HepG2 (cell line): ENCODE measurements at regions not wholly inside any gene's neighbourhood (a gene's known extent, or its start where the extent isn't known, plus 50 kb on each side); places are given as distances from the start of the nearest gene placed in this dataset.

Experiments used
- ATAC-seq: fragments of 200-7000 bp; cut with Tn5 transposase; 3 replicates; pipeline ENCODE4 v1.9.1; 2020; ENCODE audit warnings: mild to moderate bottlenecking, moderate library complexity
- BruUV-seq: library from RNA; stranded (reverse); fragments of 400-500 nt; replicated peaks from 2 replicates; lab custom pipeline; 2021; lab: Mats Ljungman, UMichigan
- CTCF ChIA-PET: fragments of 300-600 bp; formaldehyde crosslinking; extraction: SDS; loops from one replicate; lab custom pipeline; 2021; ENCODE audit warnings: low total read pairs, inconsistent platforms, low intra/inter-chr PET ratio; lab: Yijun Ruan, JAX
- POLR2A ChIA-PET: fragments of 350-600 bp; sonication (Branson Sonifier 250); formaldehyde crosslinking; loops from one replicate; lab custom pipeline; 2020; ENCODE audit warnings: antibody characterized with exemption, inconsistent platforms; lab: Yijun Ruan, JAX
- DNase-seq: peaks from one replicate; pipeline ENCODE4 v3.0.0-alpha.2; 2015; ENCODE audit warnings: low spot score
- FAIRE-seq: peaks from 3 replicates; lab custom pipeline; 2011; peaks lifted over from hg19 to GRCh38; lab: Jason Lieb, UNC
- H2AFZ ChIP-seq: one replicate; pipeline ENCODE4 v1.6.1; 2011; ENCODE audit warnings: low read length, inconsistent platforms
- H3K27ac ChIP-seq: fragments of 300-600 bp; 3 replicates; pipeline ENCODE4 v1.8.0; 2011; ENCODE audit warnings: mixed run types, mild to moderate bottlenecking, mixed read lengths, low read length, inconsistent platforms; ENCODE audit not compliant: insufficient read depth; ENCODE audit errors: extremely low read length
- H3K27me3 ChIP-seq, 2 experiments: fragments of 200-600 bp in 1 of 2; 2 replicates in 1 of 2; 3 replicates in 1 of 2; pipeline versions ENCODE4 v1.6.0 to v1.8.0; 2011; ENCODE audit warnings: low read length in 2 of 2, mild to moderate bottlenecking in 2 of 2, moderate library complexity in 2 of 2, inconsistent platforms in 1 of 2; ENCODE audit not compliant: insufficient read depth in 2 of 2, control insufficient read depth in 1 of 2
- H3K36me3 ChIP-seq, 2 experiments: fragments of 200-600 bp in 1 of 2; replicated peaks in 1 of 2; 2 replicates in 1 of 2; 3 replicates in 1 of 2; pipeline versions ENCODE4 v1.5.1 to v1.8.0; 2011; ENCODE audit warnings: low read length in 2 of 2, inconsistent platforms in 1 of 2; ENCODE audit not compliant: insufficient read depth in 2 of 2, control insufficient read depth in 1 of 2
- H3K4me1 ChIP-seq: 2 replicates; pipeline ENCODE4 v1.5.1; 2012; ENCODE audit warnings: low read length, inconsistent platforms; ENCODE audit not compliant: insufficient read depth
- H3K4me2 ChIP-seq: 2 replicates; pipeline ENCODE4 v1.6.0; 2011; ENCODE audit warnings: low read depth, low read length, inconsistent platforms
- H3K4me3 ChIP-seq, 3 experiments: fragments of 200-600 bp in 1 of 3; sonication (generic), shearing (Covaris generic) in 1 of 3; replicated peaks in 1 of 3; 2 replicates each; pipeline ENCODE4 v1.5.1; 2011 to 2016; ENCODE audit warnings: low read length in 3 of 3, inconsistent platforms in 2 of 3, low read depth in 2 of 3, mild to moderate bottlenecking in 2 of 3, control low read depth in 1 of 3, mixed read lengths in 1 of 3; ENCODE audit not compliant: insufficient read depth in 1 of 3
- H3K79me2 ChIP-seq: one replicate; pipeline ENCODE4 v1.6.1; 2011; ENCODE audit warnings: low read length, inconsistent platforms; ENCODE audit not compliant: insufficient read depth
- H3K9ac ChIP-seq: 2 replicates; pipeline ENCODE4 v1.6.0; 2011; ENCODE audit warnings: mild to moderate bottlenecking, low read depth, low read length, inconsistent platforms; ENCODE audit not compliant: insufficient read depth
- H3K9me3 ChIP-seq: 2 replicates; pipeline ENCODE4 v1.5.1; 2012; ENCODE audit warnings: mild to moderate bottlenecking, low read length
- H4K20me1 ChIP-seq: 2 replicates; pipeline ENCODE4 v1.6.0; 2011; ENCODE audit warnings: inconsistent platforms, mild to moderate bottlenecking, low read length, moderate library complexity; ENCODE audit not compliant: insufficient read depth
- HDAC1 ChIP-seq: sonication (generic); formaldehyde crosslinking; IDR thresholded peaks from 2 replicates; pipeline ENCODE4 v1.5.1; 2020; ENCODE audit warnings: mild to moderate bottlenecking, missing genetic modification reagents
- RXRB ChIP-seq: IDR thresholded peaks from 2 replicates; pipeline ENCODE4 v1.6.1; 2016; ENCODE audit warnings: borderline replicate concordance, missing genetic modification reagents, missing compliant biosample characterization
- ZNF558 ChIP-seq: sonication (generic); formaldehyde crosslinking; IDR thresholded peaks from 2 replicates; pipeline ENCODE4 v1.9.0; 2022; ENCODE audit warnings: mild to moderate bottlenecking, missing genetic modification reagents, borderline replicate concordance
- ZNF850 ChIP-seq: sonication (generic); formaldehyde crosslinking; conservative IDR thresholded peaks from 2 replicates; pipeline ENCODE4 v1.9.0; 2021; ENCODE audit warnings: mild to moderate bottlenecking, missing genetic modification reagents
- WGBS: methylation state at CpG from one replicate; pipeline ENCODE4 v1.1.6; 2017; ENCODE audit warnings: low lambda C conversion rate; 5-methylcytosine and 5-hydroxymethylcytosine counted together
- in situ Hi-C: cut with HindIII; loops from 2 replicates; pipeline ENCODE4 v1.10.0; 2017; ENCODE audit warnings: low pct_unique_long_range_greater_than_20kb; ENCODE audit not compliant: extremely low pct_ligation_motif_present
- intact Hi-C: fragments of 100-400 bp; cut with micrococcal nuclease; formaldehyde crosslinking; loops from one replicate; pipeline ENCODE4 v1.10.0; 2022; ENCODE audit not compliant: unreplicated experiment
- TF ChIP-seq, protein P1 (sequence below): sonication (generic); formaldehyde crosslinking; IDR thresholded peaks from 2 replicates; pipeline ENCODE4 v1.4.0; 2020; ENCODE audit warnings: mild to moderate bottlenecking, missing genetic modification reagents
- TF ChIP-seq, protein P2 (sequence below): IDR thresholded peaks from 2 replicates; pipeline ENCODE4 v1.6.1; 2016; ENCODE audit warnings: missing compliant biosample characterization, missing genetic modification reagents, borderline replicate concordance
- TF ChIP-seq, protein P3 (sequence below): IDR thresholded peaks from 2 replicates; pipeline ENCODE4 v1.6.1; 2016; ENCODE audit warnings: mild to moderate bottlenecking, missing biosample characterization, missing genetic modification reagents
- TF ChIP-seq, protein P4 (sequence below): sonication (generic); formaldehyde crosslinking; IDR thresholded peaks from 2 replicates; pipeline ENCODE4 v1.8.1; 2023; ENCODE audit warnings: missing genetic modification reagents, mild to moderate bottlenecking, borderline replicate concordance
- TF ChIP-seq, protein P5 (sequence below): sonication (generic); formaldehyde crosslinking; IDR thresholded peaks from 2 replicates; pipeline ENCODE4 v1.4.0; 2020; ENCODE audit warnings: missing genetic modification reagents, mild to moderate bottlenecking, borderline replicate concordance

DNA sequence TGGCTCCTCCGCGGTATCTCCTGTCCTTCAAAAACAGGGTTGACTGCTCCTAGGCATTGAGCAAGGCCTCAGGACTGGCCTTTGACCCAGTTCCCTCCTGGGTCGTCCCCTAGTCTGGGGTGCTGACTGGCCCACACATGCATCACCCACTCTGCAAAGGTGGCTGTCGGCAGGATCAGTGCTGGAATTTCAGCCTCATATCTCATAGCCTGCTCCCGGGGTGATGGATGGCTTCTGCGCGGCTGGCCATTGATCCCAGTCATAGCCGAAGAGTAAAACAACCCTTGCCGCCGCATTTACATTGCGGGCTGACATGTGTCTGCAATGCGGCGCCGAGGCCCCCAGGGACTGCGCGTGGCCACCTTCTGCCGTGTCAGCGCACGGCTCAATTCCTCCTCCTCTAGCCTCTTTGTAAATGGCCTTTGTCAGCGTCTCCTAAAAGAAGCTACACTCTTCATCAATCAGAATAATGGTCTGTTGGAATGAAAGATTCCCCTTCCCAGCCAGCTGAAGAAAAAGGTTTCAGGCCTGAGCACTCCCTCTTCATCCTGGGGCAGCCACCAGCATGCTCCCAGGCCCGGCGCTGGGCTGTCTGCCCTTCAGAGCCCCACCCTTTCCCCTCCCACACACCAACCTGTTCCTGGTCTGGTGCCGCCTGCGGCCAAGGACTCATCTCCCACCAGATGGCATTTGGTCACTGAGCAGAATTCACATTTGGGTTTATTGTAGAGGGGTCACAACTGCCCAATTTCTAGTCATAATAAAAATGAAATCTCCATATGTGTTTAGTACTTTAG, 159.0 kb downstream of the PJA2 start:
- Histone ChIP-seq H3K27ac (no peak overlapping the region), H2AFZ (no peak overlapping the region), H3K4me2 (no peak overlapping the region), H3K9ac (no peak overlapping the region)
- ATAC-seq: peak; percentile 47; the same call in 2 of the 3 replicates
- CTCF ChIA-PET: no interaction called here
- TF ChIP-seq, protein P1, sequence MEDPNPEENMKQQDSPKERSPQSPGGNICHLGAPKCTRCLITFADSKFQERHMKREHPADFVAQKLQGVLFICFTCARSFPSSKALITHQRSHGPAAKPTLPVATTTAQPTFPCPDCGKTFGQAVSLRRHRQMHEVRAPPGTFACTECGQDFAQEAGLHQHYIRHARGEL: no peak
- TF ChIP-seq, protein P2, sequence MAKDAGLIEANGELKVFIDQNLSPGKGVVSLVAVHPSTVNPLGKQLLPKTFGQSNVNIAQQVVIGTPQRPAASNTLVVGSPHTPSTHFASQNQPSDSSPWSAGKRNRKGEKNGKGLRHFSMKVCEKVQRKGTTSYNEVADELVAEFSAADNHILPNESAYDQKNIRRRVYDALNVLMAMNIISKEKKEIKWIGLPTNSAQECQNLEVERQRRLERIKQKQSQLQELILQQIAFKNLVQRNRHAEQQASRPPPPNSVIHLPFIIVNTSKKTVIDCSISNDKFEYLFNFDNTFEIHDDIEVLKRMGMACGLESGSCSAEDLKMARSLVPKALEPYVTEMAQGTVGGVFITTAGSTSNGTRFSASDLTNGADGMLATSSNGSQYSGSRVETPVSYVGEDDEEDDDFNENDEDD (CRISPR knock-in tag): no peak
- TF ChIP-seq, all 625 proteins: peak for 0
- FAIRE-seq (no peak), DNase-seq (no peak)
- BruUV-seq: no TSS peak
- WGBS: 62% methylated on average over 19 of the region's 24 CpGs
- H3K27me3 ChIP-seq: no peaks in the 10 kb centered on the region; a peak in 2 of 5 replicates
- no peaks in the 10 kb centered on the region for H3K79me2 ChIP-seq
- POLR2A ChIA-PET: no interaction called here
- H3K9me3 ChIP-seq: peaks cover 16% of the 10 kb centered on the region
- H3K4me1 ChIP-seq: no peaks in the 10 kb centered on the region
- H3K36me3 ChIP-seq: no peaks in the 10 kb centered on the region
- in situ Hi-C loops (no loop called here), intact Hi-C loops (no loop called here)
- H4K20me1 ChIP-seq: no peaks in the 10 kb centered on the region
- H3K4me3 ChIP-seq: no peak overlapping the region

DNA sequence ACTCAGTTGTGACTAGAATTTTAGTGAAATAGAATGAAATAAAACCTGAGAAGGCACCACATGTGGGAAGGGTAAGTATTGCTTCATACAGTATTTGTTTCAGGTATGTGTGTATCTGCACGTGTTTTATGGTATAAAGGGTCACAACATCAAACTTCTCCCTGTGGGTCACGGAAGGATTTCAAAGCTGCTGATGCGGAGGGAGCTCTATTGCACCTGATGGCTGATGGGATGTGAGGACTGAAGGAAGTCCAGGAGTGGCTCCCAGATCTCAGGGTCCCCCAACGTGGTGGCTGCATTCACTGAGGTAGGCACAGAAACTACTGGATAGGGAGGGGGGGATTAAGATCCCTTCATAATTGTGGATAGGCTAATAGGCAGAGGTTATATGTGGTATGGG, 159.7 kb downstream of the PJA2 start:
- H3K79me2 ChIP-seq: no peaks in the 10 kb centered on the region
- CTCF ChIA-PET: no interaction called here
- no peaks in the 10 kb centered on the region for H3K4me1 ChIP-seq
- POLR2A ChIA-PET: no interaction called here
- H3K27ac ChIP-seq: no peak overlapping the region
- H4K20me1 ChIP-seq: no peaks in the 10 kb centered on the region
- in situ Hi-C loops (no loop called here), intact Hi-C loops (no loop called here)
- H3K36me3 ChIP-seq: no peaks in the 10 kb centered on the region
- BruUV-seq: no TSS peak
- no peak overlapping the region for H2AFZ ChIP-seq
- no peak for ATAC-seq
- no peak overlapping the region for H3K9ac ChIP-seq
- H3K9me3 ChIP-seq: peaks cover 20% of the 10 kb centered on the region
- no peak overlapping the region for H3K4me3 ChIP-seq
- FAIRE-seq: no peak
- DNase-seq: no peak
- WGBS: 41% methylated on average over 4 of the region's 4 CpGs
- H3K27me3 ChIP-seq: no peaks in the 10 kb centered on the region; a peak in 2 of 5 replicates
- no peak overlapping the region for H3K4me2 ChIP-seq
- TF ChIP-seq, protein P3, sequence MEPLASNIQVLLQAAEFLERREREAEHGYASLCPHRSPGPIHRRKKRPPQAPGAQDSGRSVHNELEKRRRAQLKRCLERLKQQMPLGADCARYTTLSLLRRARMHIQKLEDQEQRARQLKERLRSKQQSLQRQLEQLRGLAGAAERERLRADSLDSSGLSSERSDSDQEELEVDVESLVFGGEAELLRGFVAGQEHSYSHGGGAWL (CRISPR knock-in tag): no peak
- TF ChIP-seq, protein P4, sequence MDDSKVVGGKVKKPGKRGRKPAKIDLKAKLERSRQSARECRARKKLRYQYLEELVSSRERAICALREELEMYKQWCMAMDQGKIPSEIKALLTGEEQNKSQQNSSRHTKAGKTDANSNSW: no peak
- no peak for TF ChIP-seq RXRB (CRISPR knock-in tag)
- TF ChIP-seq, protein P5, sequence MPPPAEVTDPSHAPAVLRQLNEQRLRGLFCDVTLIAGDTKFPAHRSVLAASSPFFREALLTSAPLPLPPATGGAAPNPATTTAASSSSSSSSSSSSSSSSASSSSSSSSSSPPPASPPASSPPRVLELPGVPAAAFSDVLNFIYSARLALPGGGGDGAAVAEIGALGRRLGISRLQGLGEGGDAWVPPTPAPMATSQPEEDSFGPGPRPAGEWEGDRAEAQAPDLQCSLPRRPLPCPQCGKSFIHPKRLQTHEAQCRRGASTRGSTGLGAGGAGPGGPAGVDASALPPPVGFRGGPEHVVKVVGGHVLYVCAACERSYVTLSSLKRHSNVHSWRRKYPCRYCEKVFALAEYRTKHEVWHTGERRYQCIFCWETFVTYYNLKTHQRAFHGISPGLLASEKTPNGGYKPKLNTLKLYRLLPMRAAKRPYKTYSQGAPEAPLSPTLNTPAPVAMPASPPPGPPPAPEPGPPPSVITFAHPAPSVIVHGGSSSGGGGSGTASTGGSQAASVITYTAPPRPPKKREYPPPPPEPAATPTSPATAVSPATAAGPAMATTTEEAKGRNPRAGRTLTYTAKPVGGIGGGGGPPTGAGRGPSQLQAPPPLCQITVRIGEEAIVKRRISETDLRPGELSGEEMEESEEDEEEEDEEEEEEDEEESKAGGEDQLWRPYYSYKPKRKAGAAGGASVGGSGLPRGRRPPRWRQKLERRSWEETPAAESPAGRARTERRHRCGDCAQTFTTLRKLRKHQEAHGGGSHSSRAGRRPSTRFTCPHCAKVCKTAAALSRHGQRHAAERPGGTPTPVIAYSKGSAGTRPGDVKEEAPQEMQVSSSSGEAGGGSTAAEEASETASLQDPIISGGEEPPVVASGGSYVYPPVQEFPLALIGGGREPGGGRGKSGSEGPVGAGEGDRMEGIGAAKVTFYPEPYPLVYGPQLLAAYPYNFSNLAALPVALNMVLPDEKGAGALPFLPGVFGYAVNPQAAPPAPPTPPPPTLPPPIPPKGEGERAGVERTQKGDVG: no peak
- TF ChIP-seq HDAC1: no peak
- no peak for TF ChIP-seq ZNF558 (CRISPR knock-in tag)
- no peak for TF ChIP-seq ZNF850
